ENCODE measurements at regions not wholly inside any gene's neighbourhood (a gene's known extent, or its start where the extent isn't known, plus 50 kb on each side); places are given as distances from the start of the nearest gene placed in this dataset.
A peak's percentile ranks its signal among the peaks of the same experiment; 100 is the strongest.

GRCh38 chr17:83012200-83012785, 67.1 kb upstream of the METRNL start:
- dilution Hi-C loops (cut with MboI; ENCODE audit: extremely low pct_ligation_motif_present, low sequenced_read_pairs) = no loop called here
- no peak overlapping the region for H3K9ac ChIP-seq (ENCODE audit: control insufficient read depth, extremely low read depth, insufficient read depth, low read length)
- FAIRE-seq = no peak
- H3K9me3 ChIP-seq (ENCODE audit: control insufficient read depth, low read depth, low read length) = no peaks in the 10 kb centered on the region
- DNase-seq (ENCODE audit: low read depth, low spot score) = no peak
- H4K20me1 ChIP-seq (ENCODE audit: control insufficient read depth, extremely low read depth, insufficient read depth, low read length) = peaks cover 2% of the 10 kb centered on the region
- TF ChIP-seq CTCF (optimal IDR thresholded peaks at IDR 0.05 in 1 of 3, IDR thresholded peaks at IDR 0.05 in 1 of 3, conservative IDR thresholded peaks at IDR 0.05 in 1 of 3; ENCODE audit: extremely low read depth in 1 of 3, insufficient read depth in 2 of 3, low read length in 3 of 3) (no peak), EZH2 (IDR thresholded peaks at IDR 0.05; ENCODE audit: low read length) (peak; percentile 49)
- H2AFZ ChIP-seq (ENCODE audit: control insufficient read depth, low read length) = no peak overlapping the region
- no peaks in the 10 kb centered on the region for H3K36me3 ChIP-seq (ENCODE audit: control insufficient read depth in 2 of 2, extremely low read depth in 1 of 2, insufficient read depth in 2 of 2, low read length in 2 of 2)
- H3K27me3 ChIP-seq (ENCODE audit: control insufficient read depth, extremely low read depth, insufficient read depth, low read length) = peaks cover 44% of the 10 kb centered on the region
- peaks cover 8% of the 10 kb centered on the region for H3K4me1 ChIP-seq (ENCODE audit: control insufficient read depth, extremely low read depth, insufficient read depth, low read length)
- no peak overlapping the region for H3K4me3 ChIP-seq (ENCODE audit: control insufficient read depth in 2 of 3, extremely low read depth in 1 of 3, insufficient read depth in 2 of 3, low read depth in 1 of 3, low read length in 3 of 3)
- no peaks in the 10 kb centered on the region for H3K9me1 ChIP-seq (ENCODE audit: control insufficient read depth, extremely low read depth, insufficient read depth, low read length)
- H3K4me2 ChIP-seq (ENCODE audit: control insufficient read depth, extremely low read depth, insufficient read depth, low read depth, low read length) = no peak overlapping the region
- H3K79me2 ChIP-seq (ENCODE audit: control insufficient read depth, insufficient read depth, low read length) = no peaks in the 10 kb centered on the region
- no peak overlapping the region for H3K27ac ChIP-seq (ENCODE audit: control insufficient read depth, insufficient read depth, low read length)

GRCh38 chr17:83012868-83013778, 66.3 kb upstream of the METRNL start:
- Histone ChIP-seq H3K9ac (ENCODE audit: control insufficient read depth, extremely low read depth, insufficient read depth, low read length) (no peak overlapping the region), H3K4me1 (ENCODE audit: control insufficient read depth, extremely low read depth, insufficient read depth, low read length) (peaks cover 8% of the 10 kb centered on the region), H3K27ac (ENCODE audit: control insufficient read depth, insufficient read depth, low read length) (no peak overlapping the region), H2AFZ (ENCODE audit: control insufficient read depth, low read length) (no peak overlapping the region), H3K27me3 (ENCODE audit: control insufficient read depth, extremely low read depth, insufficient read depth, low read length) (peaks cover 36% of the 10 kb centered on the region), H3K4me2 (ENCODE audit: control insufficient read depth, extremely low read depth, insufficient read depth, low read depth, low read length) (no peak overlapping the region), H3K4me3 (ENCODE audit: control insufficient read depth in 2 of 3, extremely low read depth in 1 of 3, insufficient read depth in 2 of 3, low read depth in 1 of 3, low read length in 3 of 3) (no peak overlapping the region), H3K36me3 (ENCODE audit: control insufficient read depth in 2 of 2, extremely low read depth in 1 of 2, insufficient read depth in 2 of 2, low read length in 2 of 2) (no peaks in the 10 kb centered on the region), H3K9me1 (ENCODE audit: control insufficient read depth, extremely low read depth, insufficient read depth, low read length) (no peaks in the 10 kb centered on the region), H3K79me2 (ENCODE audit: control insufficient read depth, insufficient read depth, low read length) (no peaks in the 10 kb centered on the region), H3K9me3 (ENCODE audit: control insufficient read depth, low read depth, low read length) (no peaks in the 10 kb centered on the region), H4K20me1 (ENCODE audit: control insufficient read depth, extremely low read depth, insufficient read depth, low read length) (peaks cover 2% of the 10 kb centered on the region)
- FAIRE-seq (no peak), DNase-seq (ENCODE audit: low read depth, low spot score) (no peak)
- dilution Hi-C loops (cut with MboI; ENCODE audit: extremely low pct_ligation_motif_present, low sequenced_read_pairs) = no loop called here
- no peak for TF ChIP-seq CTCF (optimal IDR thresholded peaks at IDR 0.05 in 1 of 3, IDR thresholded peaks at IDR 0.05 in 1 of 3, conservative IDR thresholded peaks at IDR 0.05 in 1 of 3; ENCODE audit: extremely low read depth in 1 of 3, insufficient read depth in 2 of 3, low read length in 3 of 3)
- TF ChIP-seq EZH2 (IDR thresholded peaks at IDR 0.05; ENCODE audit: low read length) = no peak
